ENCODE measurements at regions not wholly inside any gene's neighbourhood (a gene's known extent, or its start where the extent isn't known, plus 50 kb on each side); places are given as distances from the start of the nearest gene placed in this dataset.

DNA sequence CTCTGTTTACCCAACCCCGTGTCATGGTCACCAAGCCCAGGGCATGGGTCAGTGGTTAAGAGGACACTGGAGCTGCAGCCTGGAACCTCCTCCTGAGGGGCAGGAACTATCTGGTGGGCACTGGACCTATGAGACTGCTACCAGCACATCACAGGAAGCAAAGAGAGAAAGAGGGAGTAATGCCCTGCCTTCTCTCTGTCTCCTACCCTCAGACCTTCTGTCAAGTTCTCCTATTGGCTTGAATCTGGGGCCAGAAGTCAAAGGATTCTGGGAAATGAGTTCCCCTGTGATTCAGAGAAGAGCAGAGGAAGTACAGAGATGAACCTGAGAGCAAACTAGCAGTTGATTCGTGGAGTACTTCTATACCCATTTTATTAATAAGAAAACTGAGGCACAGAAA, 123.0 kb upstream of the GNAO1 start:
- no peak overlapping the region for H3K4me2 ChIP-seq (ENCODE audit: low read depth, low read length, poor library complexity, severe bottlenecking)
- no peaks in the 10 kb centered on the region for H3K27me3 ChIP-seq (ENCODE audit: low read length)
- no peaks in the 10 kb centered on the region for H3K36me3 ChIP-seq (ENCODE audit: low read length)

GRCh38 chr16:56067406-56067805, 123.9 kb upstream of the GNAO1 start:
- no peaks in the 10 kb centered on the region for H3K9me2 ChIP-seq (replicated peaks; ENCODE audit: insufficient read depth, low read length)
- no peaks in the 10 kb centered on the region for H3K36me3 ChIP-seq (ENCODE audit: low read length)
- no peaks in the 10 kb centered on the region for H3F3A ChIP-seq (ENCODE audit: insufficient read depth)
- H3K4me3 ChIP-seq (ENCODE audit: insufficient read depth, low read length, poor library complexity, severe bottlenecking) = no peak overlapping the region
- no peaks in the 10 kb centered on the region for H3K27me3 ChIP-seq (ENCODE audit: low read length)
- TF ChIP-seq, protein P1, sequence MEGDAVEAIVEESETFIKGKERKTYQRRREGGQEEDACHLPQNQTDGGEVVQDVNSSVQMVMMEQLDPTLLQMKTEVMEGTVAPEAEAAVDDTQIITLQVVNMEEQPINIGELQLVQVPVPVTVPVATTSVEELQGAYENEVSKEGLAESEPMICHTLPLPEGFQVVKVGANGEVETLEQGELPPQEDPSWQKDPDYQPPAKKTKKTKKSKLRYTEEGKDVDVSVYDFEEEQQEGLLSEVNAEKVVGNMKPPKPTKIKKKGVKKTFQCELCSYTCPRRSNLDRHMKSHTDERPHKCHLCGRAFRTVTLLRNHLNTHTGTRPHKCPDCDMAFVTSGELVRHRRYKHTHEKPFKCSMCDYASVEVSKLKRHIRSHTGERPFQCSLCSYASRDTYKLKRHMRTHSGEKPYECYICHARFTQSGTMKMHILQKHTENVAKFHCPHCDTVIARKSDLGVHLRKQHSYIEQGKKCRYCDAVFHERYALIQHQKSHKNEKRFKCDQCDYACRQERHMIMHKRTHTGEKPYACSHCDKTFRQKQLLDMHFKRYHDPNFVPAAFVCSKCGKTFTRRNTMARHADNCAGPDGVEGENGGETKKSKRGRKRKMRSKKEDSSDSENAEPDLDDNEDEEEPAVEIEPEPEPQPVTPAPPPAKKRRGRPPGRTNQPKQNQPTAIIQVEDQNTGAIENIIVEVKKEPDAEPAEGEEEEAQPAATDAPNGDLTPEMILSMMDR (IDR thresholded peaks at IDR 0.05; ENCODE audit: insufficient read depth, low read length, poor library complexity, severe bottlenecking) = no peak
- no peak for TF ChIP-seq EZH2phosphoT487 (conservative IDR thresholded peaks at IDR 0.05; ENCODE audit: low read length)
- H3K9me3 ChIP-seq (ENCODE audit: insufficient read depth, low read length) = no peaks in the 10 kb centered on the region
- H3K79me2 ChIP-seq (ENCODE audit: insufficient read depth, low read length) = no peaks in the 10 kb centered on the region
- H3K4me2 ChIP-seq (ENCODE audit: low read depth, low read length, poor library complexity, severe bottlenecking) = no peak overlapping the region
- no peak overlapping the region for H3K27ac ChIP-seq (ENCODE audit: low read depth, low read length)
- no peaks in the 10 kb centered on the region for H4K20me1 ChIP-seq (ENCODE audit: low read depth, low read length)
- no peak overlapping the region for H2AFZ ChIP-seq (ENCODE audit: low read depth, low read length, severe bottlenecking)
- H3K9ac ChIP-seq (ENCODE audit: low read length) = no peak overlapping the region

More for the DNA sequence above, 123.0 kb upstream of the GNAO1 start:
- no peaks in the 10 kb centered on the region for H3K79me2 ChIP-seq (ENCODE audit: insufficient read depth, low read length)
- H3K4me3 ChIP-seq (ENCODE audit: insufficient read depth, low read length, poor library complexity, severe bottlenecking) = no peak overlapping the region
- H4K20me1 ChIP-seq (ENCODE audit: low read depth, low read length) = no peaks in the 10 kb centered on the region
- no peak overlapping the region for H3K27ac ChIP-seq (ENCODE audit: low read depth, low read length)
- no peaks in the 10 kb centered on the region for H3F3A ChIP-seq (ENCODE audit: insufficient read depth)
- no peaks in the 10 kb centered on the region for H3K9me2 ChIP-seq (replicated peaks; ENCODE audit: insufficient read depth, low read length)
- H3K9me3 ChIP-seq (ENCODE audit: insufficient read depth, low read length) = no peaks in the 10 kb centered on the region
- TF ChIP-seq, protein P1 (IDR thresholded peaks at IDR 0.05; ENCODE audit: insufficient read depth, low read length, poor library complexity, severe bottlenecking) = no peak
- TF ChIP-seq EZH2phosphoT487 (conservative IDR thresholded peaks at IDR 0.05; ENCODE audit: low read length) = no peak
- H3K9ac ChIP-seq (ENCODE audit: low read length) = no peak overlapping the region
- no peak overlapping the region for H2AFZ ChIP-seq (ENCODE audit: low read depth, low read length, severe bottlenecking)

DNA sequence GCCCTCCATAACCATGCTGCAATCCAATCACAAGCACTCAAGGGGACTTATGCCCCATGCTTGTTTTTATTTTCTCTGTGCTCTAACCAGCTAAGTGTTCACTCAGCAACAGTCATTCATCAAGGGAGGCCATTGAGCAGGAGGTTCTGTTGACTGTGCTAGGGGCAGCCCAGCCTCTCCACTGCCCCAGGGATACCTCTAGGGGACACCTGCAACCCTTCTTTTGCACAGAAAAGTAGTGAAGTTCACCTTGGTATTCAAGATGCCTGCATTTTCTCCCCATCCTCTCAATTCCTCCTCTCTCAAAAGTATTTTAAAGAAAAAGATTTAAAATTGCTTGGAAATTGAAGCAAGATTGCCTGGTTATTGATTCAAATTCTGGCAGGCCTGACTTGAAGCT, 124.7 kb upstream of the GNAO1 start:
- Histone ChIP-seq H3K27me3 (ENCODE audit: low read length) (no peaks in the 10 kb centered on the region), H3K79me2 (ENCODE audit: insufficient read depth, low read length) (no peaks in the 10 kb centered on the region), H2AFZ (ENCODE audit: low read depth, low read length, severe bottlenecking) (no peak overlapping the region), H3K27ac (ENCODE audit: low read depth, low read length) (no peak overlapping the region), H3K9me3 (ENCODE audit: insufficient read depth, low read length) (no peaks in the 10 kb centered on the region), H3K4me2 (ENCODE audit: low read depth, low read length, poor library complexity, severe bottlenecking) (no peak overlapping the region), H3F3A (ENCODE audit: insufficient read depth) (no peaks in the 10 kb centered on the region), H3K4me3 (ENCODE audit: insufficient read depth, low read length, poor library complexity, severe bottlenecking) (no peak overlapping the region), H3K36me3 (ENCODE audit: low read length) (no peaks in the 10 kb centered on the region), H3K9me2 (replicated peaks; ENCODE audit: insufficient read depth, low read length) (no peaks in the 10 kb centered on the region), H4K20me1 (ENCODE audit: low read depth, low read length) (no peaks in the 10 kb centered on the region), H3K9ac (ENCODE audit: low read length) (no peak overlapping the region)
- TF ChIP-seq EZH2phosphoT487 (conservative IDR thresholded peaks at IDR 0.05; ENCODE audit: low read length) = no peak
- TF ChIP-seq, protein P1 (IDR thresholded peaks at IDR 0.05; ENCODE audit: insufficient read depth, low read length, poor library complexity, severe bottlenecking) = no peak

Data from SU-DHL-6 (cell line).